ENCODE measurements at regions not wholly inside any gene's neighbourhood (a gene's known extent, or its start where the extent isn't known, plus 50 kb on each side); places are given as distances from the start of the nearest gene placed in this dataset.
A peak's percentile ranks its signal among the peaks of the same experiment; 100 is the strongest.
"Not testable (repeated sequence)": the region's sequence is repeated elsewhere in the genome, so short reads cannot be mapped to it uniquely, and the experiment has no call there.

GRCh38 chr3:166291186-166291955 is 454.1 kb upstream of the BCHE start:
- DNase-seq = no peak

- no peak for DNase-seq
Measured at GRCh38 chr3:166285001-166285400, 447.8 kb upstream of the BCHE start.

- DNase-seq = no peak
Measured at GRCh38 chr3:166283840-166284239, 446.6 kb upstream of the BCHE start.

- DNase-seq = no peak
Measured at GRCh38 chr3:166282931-166283330, 445.7 kb upstream of the BCHE start.

- no peak for DNase-seq
Measured at GRCh38 chr3:166279636-166280035, 442.4 kb upstream of the BCHE start.

GRCh38 chr3:166275024-166275390 is 437.8 kb upstream of the BCHE start:
- no peak for DNase-seq

GRCh38 chr3:166274351-166275023 is 437.3 kb upstream of the BCHE start:
- no peak for DNase-seq

- DNase-seq = no peak
Measured at GRCh38 chr3:166270429-166270828, 433.2 kb upstream of the BCHE start.

GRCh38 chr3:166265153-166265552 is 427.9 kb upstream of the BCHE start:
- no peak for DNase-seq

- no peak for DNase-seq
Measured at GRCh38 chr3:166263460-166263859, 426.2 kb upstream of the BCHE start.

- not testable (repeated sequence) for DNase-seq
Measured at GRCh38 chr3:166258293-166258850, 421.1 kb upstream of the BCHE start.

- DNase-seq = no peak
Measured at GRCh38 chr3:166257715-166258114, 420.5 kb upstream of the BCHE start.

GRCh38 chr3:166248784-166249183 is 411.6 kb upstream of the BCHE start:
- DNase-seq = no peak

GRCh38 chr3:166243511-166243910 is 406.3 kb upstream of the BCHE start:
- no peak for DNase-seq

- no peak for DNase-seq
Measured at GRCh38 chr3:166223120-166223519, 385.9 kb upstream of the BCHE start.

- no peak for DNase-seq
Measured at GRCh38 chr3:166211451-166211850, 374.2 kb upstream of the BCHE start.

GRCh38 chr3:166209701-166210100 is 372.5 kb upstream of the BCHE start:
- DNase-seq = no peak

- DNase-seq = no peak
Measured at GRCh38 chr3:166205158-166205557, 367.9 kb upstream of the BCHE start.

GRCh38 chr3:166201476-166201875 is 364.3 kb upstream of the BCHE start:
- peak; percentile 15 for DNase-seq

- DNase-seq = no peak
Measured at GRCh38 chr3:166199491-166199890, 362.3 kb upstream of the BCHE start.

GRCh38 chr3:166195808-166196207 is 358.6 kb upstream of the BCHE start:
- no peak for DNase-seq

GRCh38 chr3:166191411-166191810 is 354.2 kb upstream of the BCHE start:
- DNase-seq = no peak

- DNase-seq = no peak
Measured at GRCh38 chr3:166190360-166190759, 353.1 kb upstream of the BCHE start.

GRCh38 chr3:166187237-166187636 is 350.0 kb upstream of the BCHE start:
- DNase-seq = no peak

All from RPMI8226 (cell line).